ENCODE measurements at regions not wholly inside any gene's neighbourhood (a gene's known extent, or its start where the extent isn't known, plus 50 kb on each side); places are given as distances from the start of the nearest gene placed in this dataset.
"Not testable (repeated sequence)": the region's sequence is repeated elsewhere in the genome, so short reads cannot be mapped to it uniquely, and the experiment has no call there.

- dilution Hi-C loops (cut with MboI; ENCODE audit: extremely low pct_ligation_motif_present, low sequenced_read_pairs) (no loop called here), intact Hi-C loops (cut with micrococcal nuclease) (no loop called here)
- Histone ChIP-seq H3K9ac (replicated peaks; ENCODE audit: extremely low read depth, insufficient read depth, low read length) (no peak overlapping the region), H3K9me3 (replicated peaks; ENCODE audit: control insufficient read depth, insufficient read depth, low read length) (no peaks in the 10 kb centered on the region), H3K4me1 (ENCODE audit: control insufficient read depth, extremely low read depth, insufficient read depth, low read length) (no peaks in the 10 kb centered on the region), H3K79me2 (ENCODE audit: control insufficient read depth, insufficient read depth, low read length) (no peaks in the 10 kb centered on the region), H3K4me3 (replicated peaks in 1 of 3; ENCODE audit: insufficient read depth in 1 of 3, low read depth in 1 of 3, low read length in 3 of 3) (no peak overlapping the region), H2AFZ (ENCODE audit: low read depth, low read length) (no peak overlapping the region), H3K27ac (ENCODE audit: insufficient read depth, low read depth, low read length) (no peak overlapping the region), H3K36me3 (ENCODE audit: control insufficient read depth in 2 of 2, extremely low read depth in 1 of 2, insufficient read depth in 2 of 2, low read length in 2 of 2) (no peaks in the 10 kb centered on the region), H3K9me1 (replicated peaks; ENCODE audit: control insufficient read depth, extremely low read depth, insufficient read depth, low read length) (no peaks in the 10 kb centered on the region), H4K20me1 (replicated peaks; ENCODE audit: control insufficient read depth, extremely low read depth, insufficient read depth, low read length) (no peaks in the 10 kb centered on the region), H3K27me3 (ENCODE audit: control insufficient read depth in 2 of 2, insufficient read depth in 2 of 2, low read length in 2 of 2) (no peaks in the 10 kb centered on the region), H3K4me2 (ENCODE audit: insufficient read depth, low read length) (no peak overlapping the region)
- ChIA-PET CTCF (interaction anchor here (1.5 kb wide), 1 partner anchor 102 kb away, joined by 3 read pairs; no protein-coding TSS in a partner anchor), POLR2A (no interaction called here)
- DNase-seq (ENCODE audit: low read depth, low spot score) (no peak), FAIRE-seq (no peak)
- no TSS peak for BruUV-seq (replicated peaks)
- no peak for TF ChIP-seq GATA2 (IDR thresholded peaks at IDR 0.05; ENCODE audit: insufficient read depth, insufficient read length, low read depth, low read length)
Observed at GRCh38 chr15:38809621-38810020, 245.0 kb upstream of the RASGRP1 start.

DNA sequence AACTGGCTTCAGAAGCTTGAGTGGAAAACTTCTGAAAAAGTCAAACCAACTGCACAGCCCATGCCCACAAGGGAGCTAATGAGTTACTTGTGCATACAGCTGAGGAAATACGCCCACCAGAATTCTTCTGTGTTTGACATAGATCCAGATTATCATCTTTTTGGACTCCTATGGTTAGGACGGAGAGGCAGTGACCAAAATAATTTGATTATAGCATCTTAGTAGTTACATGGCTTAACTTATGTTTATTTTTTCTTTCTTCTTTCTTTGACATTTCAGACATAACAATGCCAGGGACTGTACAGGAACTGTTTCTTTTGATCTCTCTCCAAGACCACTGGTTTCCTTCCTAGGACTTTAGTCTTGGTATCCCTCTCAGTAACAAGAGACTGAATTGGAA is 246.1 kb upstream of the RASGRP1 start:
- BruUV-seq (replicated peaks) = no TSS peak

GRCh38 chr15:38814254-38814653 is 249.6 kb upstream of the RASGRP1 start:
- H3K9me1 ChIP-seq (replicated peaks; ENCODE audit: control insufficient read depth, extremely low read depth, insufficient read depth, low read length); BruUV-seq (replicated peaks); dilution Hi-C loops (cut with MboI; ENCODE audit: extremely low pct_ligation_motif_present, low sequenced_read_pairs); H3K4me2 ChIP-seq (ENCODE audit: insufficient read depth, low read length); H3K79me2 ChIP-seq (ENCODE audit: control insufficient read depth, insufficient read depth, low read length); DNase-seq (ENCODE audit: low read depth, low spot score); H3K4me3 ChIP-seq (replicated peaks in 1 of 3; ENCODE audit: insufficient read depth in 1 of 3, low read depth in 1 of 3, low read length in 3 of 3); H4K20me1 ChIP-seq (replicated peaks; ENCODE audit: control insufficient read depth, extremely low read depth, insufficient read depth, low read length); intact Hi-C loops (cut with micrococcal nuclease); H3K9ac ChIP-seq (replicated peaks; ENCODE audit: extremely low read depth, insufficient read depth, low read length); H3K36me3 ChIP-seq (ENCODE audit: control insufficient read depth in 2 of 2, extremely low read depth in 1 of 2, insufficient read depth in 2 of 2, low read length in 2 of 2); H3K9me3 ChIP-seq (replicated peaks; ENCODE audit: control insufficient read depth, insufficient read depth, low read length); POLR2A ChIA-PET; H2AFZ ChIP-seq (ENCODE audit: low read depth, low read length); H3K27me3 ChIP-seq (ENCODE audit: control insufficient read depth in 2 of 2, insufficient read depth in 2 of 2, low read length in 2 of 2); FAIRE-seq; H3K27ac ChIP-seq (ENCODE audit: insufficient read depth, low read depth, low read length): not testable (repeated sequence)
- CTCF ChIA-PET = interaction anchor here (3.4 kb wide), 1 partner anchor 177 kb away, joined by 53 read pairs; no protein-coding TSS in a partner anchor
- H3K4me1 ChIP-seq (ENCODE audit: control insufficient read depth, extremely low read depth, insufficient read depth, low read length) = peaks cover 11% of the 10 kb centered on the region

More for the DNA sequence above, 246.1 kb upstream of the RASGRP1 start:
- Histone ChIP-seq H3K4me3 (replicated peaks in 1 of 3; ENCODE audit: insufficient read depth in 1 of 3, low read depth in 1 of 3, low read length in 3 of 3) (no peak overlapping the region), H3K9me3 (replicated peaks; ENCODE audit: control insufficient read depth, insufficient read depth, low read length) (no peaks in the 10 kb centered on the region), H3K27me3 (ENCODE audit: control insufficient read depth in 2 of 2, insufficient read depth in 2 of 2, low read length in 2 of 2) (no peaks in the 10 kb centered on the region), H3K27ac (ENCODE audit: insufficient read depth, low read depth, low read length) (no peak overlapping the region), H3K9ac (replicated peaks; ENCODE audit: extremely low read depth, insufficient read depth, low read length) (no peak overlapping the region), H3K36me3 (ENCODE audit: control insufficient read depth in 2 of 2, extremely low read depth in 1 of 2, insufficient read depth in 2 of 2, low read length in 2 of 2) (no peaks in the 10 kb centered on the region), H3K79me2 (ENCODE audit: control insufficient read depth, insufficient read depth, low read length) (no peaks in the 10 kb centered on the region), H2AFZ (ENCODE audit: low read depth, low read length) (no peak overlapping the region), H3K9me1 (replicated peaks; ENCODE audit: control insufficient read depth, extremely low read depth, insufficient read depth, low read length) (no peaks in the 10 kb centered on the region), H3K4me1 (ENCODE audit: control insufficient read depth, extremely low read depth, insufficient read depth, low read length) (no peaks in the 10 kb centered on the region), H3K4me2 (ENCODE audit: insufficient read depth, low read length) (no peak overlapping the region), H4K20me1 (replicated peaks; ENCODE audit: control insufficient read depth, extremely low read depth, insufficient read depth, low read length) (no peaks in the 10 kb centered on the region)
- FAIRE-seq = no peak
- dilution Hi-C loops (cut with MboI; ENCODE audit: extremely low pct_ligation_motif_present, low sequenced_read_pairs) (no loop called here), intact Hi-C loops (cut with micrococcal nuclease) (no loop called here)
- TF ChIP-seq EZH2 (IDR thresholded peaks at IDR 0.05; ENCODE audit: borderline replicate concordance, low read depth, low read length, severe bottlenecking) (no peak), POLR2AphosphoS5 (IDR thresholded peaks at IDR 0.05; ENCODE audit: insufficient read depth, low read depth, low read length) (no peak), MYC (IDR thresholded peaks at IDR 0.05; ENCODE audit: low read depth, low read length) (no peak), JUN (IDR thresholded peaks at IDR 0.05; ENCODE audit: borderline replicate concordance, insufficient read depth, insufficient read length, low read depth) (no peak), FOS (IDR thresholded peaks at IDR 0.05; ENCODE audit: borderline replicate concordance, insufficient read depth, low read length) (no peak)
- TF ChIP-seq, protein P1, sequence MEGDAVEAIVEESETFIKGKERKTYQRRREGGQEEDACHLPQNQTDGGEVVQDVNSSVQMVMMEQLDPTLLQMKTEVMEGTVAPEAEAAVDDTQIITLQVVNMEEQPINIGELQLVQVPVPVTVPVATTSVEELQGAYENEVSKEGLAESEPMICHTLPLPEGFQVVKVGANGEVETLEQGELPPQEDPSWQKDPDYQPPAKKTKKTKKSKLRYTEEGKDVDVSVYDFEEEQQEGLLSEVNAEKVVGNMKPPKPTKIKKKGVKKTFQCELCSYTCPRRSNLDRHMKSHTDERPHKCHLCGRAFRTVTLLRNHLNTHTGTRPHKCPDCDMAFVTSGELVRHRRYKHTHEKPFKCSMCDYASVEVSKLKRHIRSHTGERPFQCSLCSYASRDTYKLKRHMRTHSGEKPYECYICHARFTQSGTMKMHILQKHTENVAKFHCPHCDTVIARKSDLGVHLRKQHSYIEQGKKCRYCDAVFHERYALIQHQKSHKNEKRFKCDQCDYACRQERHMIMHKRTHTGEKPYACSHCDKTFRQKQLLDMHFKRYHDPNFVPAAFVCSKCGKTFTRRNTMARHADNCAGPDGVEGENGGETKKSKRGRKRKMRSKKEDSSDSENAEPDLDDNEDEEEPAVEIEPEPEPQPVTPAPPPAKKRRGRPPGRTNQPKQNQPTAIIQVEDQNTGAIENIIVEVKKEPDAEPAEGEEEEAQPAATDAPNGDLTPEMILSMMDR (IDR thresholded peaks at IDR 0.05; ENCODE audit: extremely low read depth in 1 of 2, insufficient read depth in 1 of 2, low read depth in 1 of 2, low read length in 2 of 2) = no peak
- no peak for DNase-seq (ENCODE audit: low read depth, low spot score)
- ChIA-PET POLR2A (no interaction called here), CTCF (interaction anchor here (0.8 to 1.5 kb wide), 2 partner anchors 103 to 180 kb away, joined by 3 read pairs; no protein-coding TSS in a partner anchor)

Measured in endothelial cell of umbilical vein (primary cell).